CD4-positive, alpha-beta T cell (primary cell): ENCODE measurements at regions not wholly inside any gene's neighbourhood (a gene's known extent, or its start where the extent isn't known, plus 50 kb on each side); places are given as distances from the start of the nearest gene placed in this dataset.

Source experiments
- ATAC-seq: fragments of 200-7000 bp; cut with Tn5 transposase; one replicate; pipeline ENCODE4 v1.10.0; 2022; ENCODE audit warnings: mild to moderate bottlenecking; ENCODE audit not compliant: poor library complexity
- CTCF ChIA-PET: fragments of 350-600 bp; sonication (Branson Sonifier 250); formaldehyde crosslinking; loops from one replicate; lab custom pipeline; 2021; ENCODE audit warnings: antibody characterized with exemption, inconsistent platforms; lab: Charles Lee
- POLR2A ChIA-PET: fragments of 350-600 bp; sonication (Branson Sonifier 250); formaldehyde crosslinking; loops from one replicate; lab custom pipeline; 2021; ENCODE audit warnings: antibody characterized with exemption, inconsistent platforms; lab: Charles Lee
- DNase-seq, 14 experiments: peaks; one replicate each; pipeline ENCODE4 v3.0.0-alpha.2; 2013 to 2020; ENCODE audit warnings: mixed read lengths in 2 of 14
- H3K27ac ChIP-seq, 2 donors: one replicate each; pipeline versions ENCODE4 v1.5.1 to v1.7.0; 2013; ENCODE audit warnings: low read length in 2 of 2, low read depth in 1 of 2, mild to moderate bottlenecking in 1 of 2
- H3K27me3 ChIP-seq, 2 experiments: 1 replicate in 1 of 2; 2 replicates in 1 of 2; pipeline versions ENCODE4 v1.6.1 to v1.7.0; 2013; ENCODE audit warnings: low read length in 2 of 2, control low read depth in 1 of 2, mild to moderate bottlenecking in 1 of 2, moderate library complexity in 1 of 2; ENCODE audit not compliant: insufficient read depth in 2 of 2, control insufficient read depth in 1 of 2
- H3K36me3 ChIP-seq: one replicate; pipeline ENCODE4 v1.6.1; 2013; ENCODE audit warnings: low read length, control low read depth; ENCODE audit not compliant: insufficient read depth
- H3K4me1 ChIP-seq: one replicate; pipeline ENCODE4 v1.6.1; 2013; ENCODE audit warnings: low read length, control low read depth; ENCODE audit not compliant: insufficient read depth
- H3K4me3 ChIP-seq: one replicate; pipeline ENCODE4 v1.5.1; 2013; ENCODE audit warnings: mild to moderate bottlenecking, low read length, moderate library complexity
- H3K9me3 ChIP-seq, 2 experiments: 1 replicate in 1 of 2; 2 replicates in 1 of 2; pipeline versions ENCODE4 v1.6.1 to v1.7.0; 2013; ENCODE audit warnings: low read length in 2 of 2, mild to moderate bottlenecking in 2 of 2, control low read depth in 1 of 2, moderate library complexity in 1 of 2; ENCODE audit not compliant: control insufficient read depth in 1 of 2, insufficient read depth in 1 of 2
- H3K27ac Mint-ChIP-seq: one replicate; pipeline ENCODE4 v1.8.0; 2020; ENCODE audit warnings: mixed read lengths
- H3K27me3 Mint-ChIP-seq: one replicate; pipeline ENCODE4 v1.8.0; 2021; ENCODE audit warnings: mixed read lengths
- H3K36me3 Mint-ChIP-seq: one replicate; pipeline ENCODE4 v1.8.0; 2021; ENCODE audit warnings: low read depth, mixed read lengths
- H3K4me1 Mint-ChIP-seq: one replicate; pipeline ENCODE4 v1.8.0; 2021; ENCODE audit warnings: low read depth, mixed read lengths
- H3K4me3 Mint-ChIP-seq: one replicate; pipeline ENCODE4 v1.8.0; 2020; ENCODE audit warnings: mild to moderate bottlenecking, mixed read lengths
- H3K9me3 Mint-ChIP-seq: one replicate; pipeline ENCODE4 v1.8.0; 2020; ENCODE audit warnings: mixed read lengths
- CTCF ChIP-seq: fragments of 200-600 bp; IDR thresholded peaks from one replicate; pipeline ENCODE4 v1.8.0; 2022; ENCODE audit warnings: antibody characterized with exemption, mild to moderate bottlenecking
- intact Hi-C, 2 experiments: fragments of 100-400 bp; cut with DNase I in 1 of 2; cut with micrococcal nuclease in 1 of 2; formaldehyde crosslinking; loops; one replicate each; pipeline versions ENCODE4 v1.15.1 to v1.9.0; 2023 to 2025; cut with DNase I, micrococcal nuclease

GRCh38 chr16:75987323-75987722 lies 261.0 kb upstream of the CPHXL start:
- Mint-ChIP-seq H3K36me3 (no peaks in the 10 kb centered on the region), H3K9me3 (peaks cover 3% of the 10 kb centered on the region), H3K4me3 (no peak overlapping the region), H3K27me3 (no peaks in the 10 kb centered on the region), H3K4me1 (no peaks in the 10 kb centered on the region), H3K27ac (no peak overlapping the region)
- ATAC-seq (no peak), DNase-seq (no peak)
- Histone ChIP-seq H3K36me3 (no peaks in the 10 kb centered on the region), H3K27me3 (no peaks in the 10 kb centered on the region), H3K27ac (no peak overlapping the region), H3K9me3 (peaks cover 0 to 4% of the 10 kb centered on the region in 2 experiments), H3K4me1 (no peaks in the 10 kb centered on the region), H3K4me3 (no peak overlapping the region)
- CTCF ChIA-PET, result no interaction called here
- TF ChIP-seq CTCF, result no peak
- intact Hi-C loops, result no loop called here
- POLR2A ChIA-PET, result no interaction called here

DNA sequence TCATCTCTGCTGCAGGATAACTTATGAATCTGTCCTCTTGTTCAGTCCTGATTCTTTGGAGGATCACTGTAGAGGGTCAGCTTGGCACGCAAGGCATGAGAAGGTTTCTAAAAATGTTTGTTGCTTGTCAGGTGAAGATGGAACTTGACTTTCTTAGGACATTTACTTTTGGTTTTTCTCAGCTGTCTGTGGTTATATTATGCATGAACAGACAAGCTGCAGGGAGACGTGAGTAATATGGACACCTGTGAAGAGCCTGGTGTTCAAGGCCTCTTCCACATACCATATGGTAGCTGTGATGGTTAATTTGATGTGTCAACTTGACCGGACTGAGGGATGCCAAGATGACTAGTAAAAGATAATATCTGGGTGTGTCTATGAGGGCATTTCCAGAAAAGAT lies 270.2 kb upstream of the CPHXL start:
- H3K4me3 ChIP-seq, result no peak overlapping the region
- H3K27me3 ChIP-seq, result no peaks in the 10 kb centered on the region
- ChIA-PET CTCF (no interaction called here), POLR2A (no interaction called here)
- Mint-ChIP-seq H3K4me3 (no peak overlapping the region), H3K4me1 (no peaks in the 10 kb centered on the region), H3K27me3 (no peaks in the 10 kb centered on the region), H3K27ac (no peak overlapping the region), H3K36me3 (no peaks in the 10 kb centered on the region), H3K9me3 (peaks cover 4% of the 10 kb centered on the region)
- no peak for DNase-seq
- no peaks in the 10 kb centered on the region for H3K4me1 ChIP-seq
- ATAC-seq, result no peak
- no peaks in the 10 kb centered on the region for H3K36me3 ChIP-seq
- no peak for TF ChIP-seq CTCF
- intact Hi-C loops, result no loop called here
- H3K9me3 ChIP-seq, result peaks cover 0 to 4% of the 10 kb centered on the region in 2 experiments
- H3K27ac ChIP-seq, result no peak overlapping the region

GRCh38 chr16:75997606-75998005 lies 271.3 kb upstream of the CPHXL start:
- H3K4me3 ChIP-seq, result no peak overlapping the region

More at GRCh38 chr16:75997606-75998005, 271.3 kb upstream of the CPHXL start:
- TF ChIP-seq CTCF, result no peak
- Mint-ChIP-seq H3K27ac (no peak overlapping the region), H3K27me3 (no peaks in the 10 kb centered on the region), H3K9me3 (peaks cover 4% of the 10 kb centered on the region), H3K4me1 (no peaks in the 10 kb centered on the region), H3K36me3 (no peaks in the 10 kb centered on the region), H3K4me3 (no peak overlapping the region)
- H3K36me3 ChIP-seq, result no peaks in the 10 kb centered on the region
- peaks cover 0 to 4% of the 10 kb centered on the region in 2 experiments for H3K9me3 ChIP-seq
- no peaks in the 10 kb centered on the region for H3K4me1 ChIP-seq
- intact Hi-C loops, result no loop called here
- H3K27me3 ChIP-seq, result no peaks in the 10 kb centered on the region
- DNase-seq, result no peak
- no peak overlapping the region for H3K27ac ChIP-seq
- ChIA-PET CTCF (no interaction called here), POLR2A (no interaction called here)
- ATAC-seq, result no peak
